HUES64 (cell line): ENCODE measurements at regions not wholly inside any gene's neighbourhood (a gene's known extent, or its start where the extent isn't known, plus 50 kb on each side); places are given as distances from the start of the nearest gene placed in this dataset.
"Not testable (repeated sequence)": the region's sequence is repeated elsewhere in the genome, so short reads cannot be mapped to it uniquely, and the experiment has no call there.

ENCODE experiments used
- H3K27ac ChIP-seq: 2 replicates; pipeline ENCODE4 v1.7.0; 2013; ENCODE audit warnings: low read depth, low read length, inconsistent platforms
- H3K27me3 ChIP-seq: 2 replicates; pipeline ENCODE4 v1.6.1; 2013; ENCODE audit warnings: mild to moderate bottlenecking, low read length; ENCODE audit not compliant: insufficient read depth
- H3K36me3 ChIP-seq: 2 replicates; pipeline ENCODE4 v1.6.1; 2013; ENCODE audit warnings: mild to moderate bottlenecking, low read length; ENCODE audit not compliant: insufficient read depth
- H3K4me1 ChIP-seq: 2 replicates; pipeline ENCODE4 v1.6.1; 2013; ENCODE audit warnings: mild to moderate bottlenecking, low read length, moderate library complexity; ENCODE audit not compliant: insufficient read depth
- H3K4me3 ChIP-seq: 2 replicates; pipeline ENCODE4 v1.5.1; 2013; ENCODE audit warnings: mild to moderate bottlenecking, low read length, moderate library complexity
- H3K9ac ChIP-seq: 2 replicates; pipeline ENCODE4 v1.6.1; 2013; ENCODE audit warnings: mild to moderate bottlenecking, low read depth, low read length
- H3K9me3 ChIP-seq: 2 replicates; pipeline ENCODE4 v1.6.1; 2013; ENCODE audit warnings: low read depth, low read length; ENCODE audit not compliant: insufficient read depth
- WGBS: fragments of 150-250, 120-280 bp; methylation state at CpG from one replicate; pipeline ENCODE4 v1.1.7; 2013; ENCODE audit warnings: missing lambda C conversion rate; 5-methylcytosine and 5-hydroxymethylcytosine counted together

DNA sequence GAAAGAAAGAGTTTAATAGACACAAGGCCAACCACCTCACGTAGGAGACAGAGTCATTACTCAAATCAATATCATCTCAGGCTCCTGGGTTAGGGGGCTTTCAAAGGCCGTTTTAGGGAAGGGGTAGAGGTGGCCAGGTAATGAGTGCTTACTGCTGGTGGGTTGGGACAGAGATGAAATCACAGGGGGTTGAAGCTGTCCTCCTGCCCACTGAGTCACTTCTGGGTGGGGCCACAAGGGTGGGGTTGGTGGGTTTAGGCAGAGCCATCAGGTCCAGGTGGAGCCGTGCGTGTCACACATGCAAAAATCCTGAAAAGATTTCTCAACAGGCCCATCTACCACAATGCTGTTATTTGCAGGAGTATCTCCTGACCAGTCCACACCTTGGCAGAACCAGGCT, 167.0 kb upstream of the EXOC2 start:
- no peak overlapping the region for H3K4me3 ChIP-seq

DNA sequence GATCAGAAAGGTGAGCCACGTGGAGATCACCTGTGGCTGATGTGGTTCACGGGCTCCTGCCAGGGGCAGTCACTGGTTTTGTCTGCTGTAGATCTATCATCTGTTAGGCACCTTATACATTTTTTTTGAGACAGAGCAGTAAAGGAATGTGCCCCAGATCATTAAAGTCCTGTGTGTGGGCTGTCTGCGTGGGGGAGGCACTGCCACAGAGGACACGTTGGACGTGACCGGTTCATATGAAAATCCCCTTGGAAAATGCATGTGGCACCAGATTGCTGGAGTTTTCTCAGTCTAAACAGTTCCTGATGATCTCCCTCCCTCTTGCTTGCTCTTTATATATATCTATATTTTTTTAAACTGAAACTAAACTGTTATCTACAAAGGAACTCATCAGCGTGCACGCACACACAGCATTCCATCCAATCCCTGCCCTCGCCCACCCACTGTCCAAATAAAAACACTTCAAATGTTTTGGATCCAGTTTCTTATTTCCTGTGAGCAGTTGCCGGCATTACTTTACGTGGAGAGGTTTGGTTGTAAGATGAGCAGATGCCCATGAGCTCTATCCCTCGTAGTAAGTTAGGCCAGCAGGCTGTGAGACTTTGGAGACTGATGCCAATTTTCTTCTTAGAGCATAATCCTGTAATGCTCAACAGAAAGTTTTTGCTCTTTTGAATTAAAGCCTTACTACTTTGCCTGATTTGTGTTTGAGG, 161.6 kb upstream of the EXOC2 start:
- Histone ChIP-seq H3K9me3 (no peaks in the 10 kb centered on the region), H3K4me1 (no peaks in the 10 kb centered on the region), H3K4me3 (no peak overlapping the region), H3K36me3 (no peaks in the 10 kb centered on the region), H3K27ac (no peak overlapping the region), H3K27me3 (no peaks in the 10 kb centered on the region), H3K9ac (no peak overlapping the region)
- 92% methylated on average over 12 of the region's 12 CpGs for WGBS

More for the DNA sequence above, 167.0 kb upstream of the EXOC2 start:
- Histone ChIP-seq H3K9me3 (no peaks in the 10 kb centered on the region), H3K27me3 (no peaks in the 10 kb centered on the region), H3K9ac (no peak overlapping the region), H3K27ac (no peak overlapping the region), H3K4me1 (no peaks in the 10 kb centered on the region), H3K36me3 (no peaks in the 10 kb centered on the region)
- WGBS, result 100% methylated on average over 3 of the region's 4 CpGs

DNA sequence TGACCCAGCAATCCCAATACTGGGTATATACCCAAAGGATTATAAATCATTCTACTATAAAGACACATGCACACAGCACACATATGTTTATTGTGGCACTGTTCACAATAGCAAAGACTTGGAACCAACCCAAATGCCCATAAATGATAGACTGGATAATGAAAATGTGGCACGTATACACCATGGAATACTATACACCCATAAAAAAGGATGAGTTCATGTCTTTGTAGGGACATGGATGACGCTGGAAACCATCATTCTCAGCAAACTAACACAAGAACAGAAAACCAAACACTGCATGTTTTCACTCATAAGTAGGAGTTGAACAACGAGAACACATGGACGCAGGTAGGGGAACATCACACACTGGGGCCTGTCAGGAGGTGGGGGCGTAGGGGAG, 159.3 kb upstream of the EXOC2 start:
- not testable (repeated sequence) for H3K9ac ChIP-seq, H3K27ac ChIP-seq, H3K9me3 ChIP-seq, H3K36me3 ChIP-seq, H3K4me1 ChIP-seq, H3K27me3 ChIP-seq, H3K4me3 ChIP-seq
- 93% methylated on average over 4 of the region's 5 CpGs for WGBS

DNA sequence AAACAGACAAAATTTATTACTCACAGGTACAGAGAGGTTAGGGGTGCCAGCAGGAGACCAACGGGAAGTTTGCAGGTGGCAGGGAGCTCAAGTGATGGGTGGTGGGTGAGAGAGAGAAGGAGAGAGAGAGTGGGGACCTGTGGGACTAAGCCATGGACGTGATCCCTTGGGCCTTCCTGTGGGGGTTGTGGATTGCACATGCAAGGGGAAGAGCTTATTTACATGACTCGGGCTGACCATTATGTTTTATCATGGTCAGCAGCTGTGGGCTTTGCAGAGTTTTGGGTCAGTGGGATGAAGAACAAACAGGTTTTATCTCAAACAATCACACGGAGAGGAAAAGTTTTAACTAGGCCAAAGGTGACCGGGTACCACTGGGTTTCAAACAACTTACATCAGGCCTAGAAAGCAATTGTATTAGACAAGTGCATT, 156.2 kb upstream of the EXOC2 start:
- Histone ChIP-seq H3K27me3 (no peaks in the 10 kb centered on the region), H3K27ac (no peak overlapping the region), H3K9ac (no peak overlapping the region), H3K36me3 (no peaks in the 10 kb centered on the region), H3K9me3 (no peaks in the 10 kb centered on the region), H3K4me3 (no peak overlapping the region), H3K4me1 (no peaks in the 10 kb centered on the region)
- 89% methylated on average over 5 of the region's 5 CpGs for WGBS

DNA sequence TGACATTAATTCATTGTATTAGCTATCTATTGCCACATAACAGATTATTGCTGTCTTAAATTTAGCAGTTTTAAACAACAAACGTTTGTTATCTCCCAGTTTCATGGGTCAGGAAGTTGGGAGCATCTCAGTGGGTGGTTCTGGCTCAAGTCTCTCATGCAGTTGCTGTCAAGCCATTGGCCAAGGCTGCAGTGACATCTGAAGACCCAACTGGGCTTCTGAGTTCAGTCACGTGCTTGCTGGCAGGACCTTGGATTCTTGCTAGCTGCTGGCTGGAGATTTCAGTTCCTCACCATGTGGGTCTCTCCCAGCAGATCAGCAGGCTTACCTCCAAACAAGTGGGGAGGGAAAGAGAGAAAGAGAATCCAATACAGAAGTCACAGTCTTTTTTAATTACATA, 152.6 kb upstream of the EXOC2 start:
- Histone ChIP-seq H3K36me3 (no peaks in the 10 kb centered on the region), H3K27ac (no peak overlapping the region), H3K4me1 (no peaks in the 10 kb centered on the region), H3K9me3 (peaks cover under 1% of the 10 kb centered on the region; the same call in 1 of the 2 replicates), H3K27me3 (no peaks in the 10 kb centered on the region), H3K9ac (no peak overlapping the region), H3K4me3 (no peak overlapping the region)
- WGBS, result 70% methylated on average over 2 of the region's 2 CpGs

DNA sequence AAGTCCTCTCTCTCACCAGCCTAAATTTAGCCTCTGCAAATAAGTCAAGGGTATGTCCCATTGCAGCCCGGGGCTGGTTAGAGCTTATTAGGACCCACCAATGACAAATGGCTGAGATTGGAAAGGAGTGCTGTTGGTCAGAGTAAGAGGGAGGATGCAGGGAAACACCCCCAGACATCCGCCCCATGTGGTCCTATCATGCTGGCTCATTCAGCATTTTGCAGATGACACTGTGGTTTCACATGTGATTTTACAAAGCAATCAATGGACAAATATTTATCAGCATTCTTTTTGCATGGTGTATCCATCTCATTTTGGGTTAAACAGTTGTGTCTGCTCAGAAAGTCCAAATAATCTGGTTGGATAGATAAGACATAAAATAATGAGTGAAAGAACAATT, 152.2 kb upstream of the EXOC2 start:
- Histone ChIP-seq H3K36me3 (no peaks in the 10 kb centered on the region), H3K4me3 (no peak overlapping the region), H3K9me3 (peaks cover 6% of the 10 kb centered on the region; the same call in 1 of the 2 replicates), H3K27me3 (no peaks in the 10 kb centered on the region), H3K4me1 (no peaks in the 10 kb centered on the region), H3K9ac (no peak overlapping the region), H3K27ac (no peak overlapping the region)
- 94% methylated on average over 2 of the region's 2 CpGs for WGBS

DNA sequence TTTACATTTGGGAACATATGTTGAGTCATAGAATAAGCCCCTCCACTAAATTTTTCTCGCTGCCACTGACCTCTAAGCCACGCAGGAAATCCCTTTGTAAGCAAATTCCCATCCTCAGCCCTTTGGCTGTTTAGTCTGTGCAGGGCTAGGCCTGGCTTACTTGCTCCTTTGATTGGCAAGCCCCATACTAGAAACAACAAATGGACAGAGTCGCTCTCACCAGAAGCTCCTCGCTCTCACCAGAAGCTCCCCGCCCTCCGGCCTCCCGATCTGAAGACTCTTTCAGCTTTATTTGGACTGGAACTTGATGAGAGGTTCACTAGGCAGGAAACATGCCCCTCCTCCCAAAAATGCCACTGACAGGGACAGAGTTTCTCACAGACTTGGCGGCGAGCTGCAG, 149.2 kb upstream of the EXOC2 start:
- H3K27ac ChIP-seq, result no peak overlapping the region
- H3K27me3 ChIP-seq, result no peaks in the 10 kb centered on the region
- peaks cover 11% of the 10 kb centered on the region; the same call in 1 of the 2 replicates for H3K9me3 ChIP-seq
- no peaks in the 10 kb centered on the region for H3K4me1 ChIP-seq
- H3K36me3 ChIP-seq, result no peaks in the 10 kb centered on the region
- H3K9ac ChIP-seq, result no peak overlapping the region
- WGBS, result 85% methylated on average over 9 of the region's 9 CpGs
- no peak overlapping the region for H3K4me3 ChIP-seq

DNA sequence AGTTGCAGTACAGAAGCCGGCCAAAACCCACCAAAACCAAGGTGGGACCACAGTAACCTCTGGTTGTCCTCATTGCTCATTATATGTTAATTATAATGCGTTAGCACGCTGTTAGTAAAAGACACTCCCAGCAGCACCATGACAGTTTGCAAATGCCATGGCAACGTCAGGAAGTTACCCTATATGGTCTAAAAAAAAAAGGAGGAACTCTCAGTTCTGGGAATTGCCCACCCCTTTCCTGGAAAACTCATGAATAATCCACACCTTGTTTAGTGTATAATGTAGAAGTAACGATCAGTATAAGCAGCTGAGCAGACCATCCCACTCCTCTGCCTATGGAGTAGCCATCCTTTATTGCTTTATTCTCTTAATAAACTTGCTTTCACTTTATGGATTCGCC, 148.6 kb upstream of the EXOC2 start:
- H3K36me3 ChIP-seq, result no peaks in the 10 kb centered on the region
- H3K4me1 ChIP-seq, result no peaks in the 10 kb centered on the region
- H3K27me3 ChIP-seq, result no peaks in the 10 kb centered on the region
- WGBS, result 98% methylated on average over 5 of the region's 6 CpGs
- peaks cover 11% of the 10 kb centered on the region; the same call in 1 of the 2 replicates for H3K9me3 ChIP-seq
- H3K9ac ChIP-seq, result no peak overlapping the region
- no peak overlapping the region for H3K27ac ChIP-seq
- H3K4me3 ChIP-seq, result no peak overlapping the region

DNA sequence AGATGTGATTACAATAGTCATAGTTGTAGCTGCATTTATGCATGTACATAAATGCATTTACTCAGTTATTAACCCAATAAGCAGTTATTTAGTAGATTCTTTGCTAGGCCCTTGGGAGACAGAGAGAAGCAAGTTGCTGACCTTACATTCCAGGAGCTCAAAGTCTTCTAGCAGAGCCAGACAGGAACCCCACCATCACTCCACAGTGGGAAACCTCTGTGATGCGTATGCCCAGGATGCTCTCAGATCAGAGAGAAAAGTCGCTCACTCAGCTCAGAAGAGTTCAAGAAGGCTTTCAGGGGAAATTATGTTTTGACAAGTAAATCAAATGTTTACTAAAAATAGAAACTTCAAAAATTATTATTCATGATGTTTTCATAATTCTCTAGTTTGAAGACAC, 146.3 kb upstream of the EXOC2 start:
- 90% methylated on average over 1 of the region's 2 CpGs for WGBS
- no peaks in the 10 kb centered on the region for H3K36me3 ChIP-seq
- H3K9ac ChIP-seq, result no peak overlapping the region
- H3K4me1 ChIP-seq, result peaks cover 8% of the 10 kb centered on the region; the same call in 1 of the 2 replicates
- H3K27me3 ChIP-seq, result no peaks in the 10 kb centered on the region
- H3K9me3 ChIP-seq, result peaks cover 11% of the 10 kb centered on the region; the same call in 1 of the 2 replicates
- no peak overlapping the region for H3K27ac ChIP-seq
- no peak overlapping the region for H3K4me3 ChIP-seq

DNA sequence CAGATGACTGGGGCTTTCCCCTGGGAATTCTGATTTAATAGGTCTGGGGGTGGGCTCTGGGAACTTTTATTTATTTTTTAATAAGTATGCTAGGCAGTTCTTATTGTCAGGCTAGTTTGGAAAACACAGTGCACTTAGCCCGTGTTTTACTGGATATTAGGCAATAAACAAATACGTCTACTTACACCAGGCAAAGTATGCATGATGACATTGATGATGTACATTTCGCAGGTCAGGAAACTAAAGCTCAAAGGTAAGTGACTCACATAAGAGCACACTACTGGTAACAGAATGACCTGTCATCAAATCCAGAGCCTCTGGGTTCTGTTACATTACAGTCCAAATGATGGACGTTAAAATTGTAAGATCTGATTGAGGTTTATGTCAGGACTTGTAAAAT, 144.4 kb upstream of the EXOC2 start:
- H3K9me3 ChIP-seq, result peaks cover 13% of the 10 kb centered on the region; the same call in 1 of the 2 replicates
- H3K27me3 ChIP-seq, result no peaks in the 10 kb centered on the region
- H3K27ac ChIP-seq, result no peak overlapping the region
- no peak overlapping the region for H3K4me3 ChIP-seq
- no peaks in the 10 kb centered on the region for H3K36me3 ChIP-seq
- H3K4me1 ChIP-seq, result peaks cover 8% of the 10 kb centered on the region; the same call in 1 of the 2 replicates
- WGBS, result 92% methylated on average over 4 of the region's 4 CpGs
- no peak overlapping the region for H3K9ac ChIP-seq

DNA sequence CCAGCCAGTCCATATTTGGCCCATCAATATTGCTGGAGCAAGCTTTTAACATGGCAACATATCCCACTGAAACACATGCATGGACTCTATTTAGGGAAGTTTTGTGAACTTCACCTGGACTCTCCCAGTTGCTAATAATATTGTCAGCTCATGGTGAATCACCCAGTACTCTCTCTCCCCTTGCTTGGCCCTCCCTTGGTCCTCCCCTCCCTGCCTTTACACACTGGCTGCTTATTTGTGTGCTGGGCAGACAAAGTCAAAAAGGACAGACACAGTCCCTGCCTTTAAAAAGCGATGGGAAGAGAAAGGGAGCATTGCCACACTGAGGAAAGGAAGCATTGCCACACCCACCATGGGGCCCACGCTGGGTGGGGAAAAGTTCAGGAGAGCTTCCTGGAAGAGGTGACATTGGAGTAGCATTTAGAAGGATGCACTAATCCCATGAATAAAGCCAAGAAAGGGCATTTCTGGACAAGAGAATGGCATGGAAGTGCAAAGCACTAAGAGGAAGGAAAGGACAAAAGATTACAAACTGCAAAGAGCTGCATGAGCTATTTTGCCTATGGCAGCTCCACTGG, 143.4 kb upstream of the EXOC2 start:
- 74% methylated on average over 2 of the region's 2 CpGs for WGBS
- no peak overlapping the region for H3K4me3 ChIP-seq
- no peak overlapping the region for H3K9ac ChIP-seq
- peaks cover 8% of the 10 kb centered on the region; the same call in 1 of the 2 replicates for H3K4me1 ChIP-seq
- peaks cover 15% of the 10 kb centered on the region; the same call in 1 of the 2 replicates for H3K9me3 ChIP-seq
- H3K27ac ChIP-seq, result no peak overlapping the region
- no peaks in the 10 kb centered on the region for H3K36me3 ChIP-seq
- H3K27me3 ChIP-seq, result no peaks in the 10 kb centered on the region
